BLaER1 (cell line): ENCODE measurements at regions not wholly inside any gene's neighbourhood (a gene's known extent, or its start where the extent isn't known, plus 50 kb on each side); places are given as distances from the start of the nearest gene placed in this dataset.
A peak's percentile ranks its signal among the peaks of the same experiment; 100 is the strongest.

ENCODE experiments used
- H3K27ac ChIP-seq: shearing (Covaris generic); formaldehyde crosslinking; 2 replicates; pipeline ENCODE4 v1.8.1; 2022
- H3K27me3 ChIP-seq: shearing (Covaris generic); formaldehyde crosslinking; 2 replicates; pipeline ENCODE4 v1.8.1; 2022
- H3K36me3 ChIP-seq: shearing (Covaris generic); formaldehyde crosslinking; 2 replicates; pipeline ENCODE4 v1.8.1; 2022
- H3K4me1 ChIP-seq: shearing (Covaris generic); formaldehyde crosslinking; 2 replicates; pipeline ENCODE4 v1.8.1; 2022
- H3K4me2 ChIP-seq: shearing (Covaris generic); formaldehyde crosslinking; 2 replicates; pipeline ENCODE4 v1.8.1; 2022
- H3K4me3 ChIP-seq: shearing (Covaris generic); formaldehyde crosslinking; 2 replicates; pipeline ENCODE4 v1.8.1; 2022
- H3K9ac ChIP-seq: shearing (Covaris generic); formaldehyde crosslinking; 2 replicates; pipeline ENCODE4 v1.8.1; 2022
- H3K9me3 ChIP-seq: shearing (Covaris generic); formaldehyde crosslinking; 2 replicates; pipeline ENCODE4 v1.8.1; 2022
- H4K20me1 ChIP-seq: shearing (Covaris generic); formaldehyde crosslinking; 2 replicates; pipeline ENCODE4 v1.8.1; 2022
- Cebpa-rat ChIP-seq: shearing (Covaris generic); IDR thresholded peaks from 2 replicates; pipeline ENCODE4 v1.8.1; 2022

GRCh38 chr6:26173836-26174145 is 86.6 kb downstream of the HFE start:
- TF ChIP-seq Cebpa-rat, result no peak
- Histone ChIP-seq H3K4me3 (peak overlapping the region; percentile 77), H3K9ac (peak overlapping the region; percentile 94)

DNA sequence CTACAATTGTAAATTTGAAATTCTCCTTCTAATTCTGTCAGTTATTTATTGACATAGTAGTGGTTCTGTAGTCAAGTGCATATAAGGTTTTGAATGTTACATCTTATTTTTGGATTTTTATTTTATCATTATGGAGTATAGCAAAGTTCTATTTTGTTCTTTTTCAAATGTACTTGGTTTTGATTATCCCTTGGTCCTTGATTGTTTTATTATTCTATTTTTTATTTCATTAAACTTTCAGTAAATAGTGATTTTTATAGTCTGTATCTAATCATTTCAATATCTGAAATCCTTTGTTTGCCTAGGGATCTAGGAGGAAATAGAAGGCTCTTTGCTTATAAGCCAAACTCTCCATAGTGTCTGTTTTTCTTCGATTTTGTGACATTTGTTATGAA is 87.8 kb downstream of the HFE start:
- Histone ChIP-seq H3K4me1 (peaks cover 43% of the 10 kb centered on the region), H3K4me2 (no peak overlapping the region), H4K20me1 (no peaks in the 10 kb centered on the region; the same call in 1 of the 2 replicates), H3K36me3 (no peaks in the 10 kb centered on the region), H3K9ac (no peak overlapping the region), H3K4me3 (no peak overlapping the region), H3K9me3 (no peaks in the 10 kb centered on the region), H3K27me3 (no peaks in the 10 kb centered on the region), H3K27ac (no peak overlapping the region)
- TF ChIP-seq Cebpa-rat, result no peak

More at GRCh38 chr6:26173836-26174145, 86.6 kb downstream of the HFE start:
- peak overlapping the region; percentile 95; the same call in 1 of the 2 replicates for H3K27ac ChIP-seq
- peak overlapping the region; percentile 77 for H3K4me2 ChIP-seq
- H3K27me3 ChIP-seq, result no peaks in the 10 kb centered on the region
- H3K36me3 ChIP-seq, result no peaks in the 10 kb centered on the region
- H4K20me1 ChIP-seq, result no peaks in the 10 kb centered on the region; the same call in 1 of the 2 replicates
- no peaks in the 10 kb centered on the region for H3K9me3 ChIP-seq
- H3K4me1 ChIP-seq, result peaks cover 49% of the 10 kb centered on the region

DNA sequence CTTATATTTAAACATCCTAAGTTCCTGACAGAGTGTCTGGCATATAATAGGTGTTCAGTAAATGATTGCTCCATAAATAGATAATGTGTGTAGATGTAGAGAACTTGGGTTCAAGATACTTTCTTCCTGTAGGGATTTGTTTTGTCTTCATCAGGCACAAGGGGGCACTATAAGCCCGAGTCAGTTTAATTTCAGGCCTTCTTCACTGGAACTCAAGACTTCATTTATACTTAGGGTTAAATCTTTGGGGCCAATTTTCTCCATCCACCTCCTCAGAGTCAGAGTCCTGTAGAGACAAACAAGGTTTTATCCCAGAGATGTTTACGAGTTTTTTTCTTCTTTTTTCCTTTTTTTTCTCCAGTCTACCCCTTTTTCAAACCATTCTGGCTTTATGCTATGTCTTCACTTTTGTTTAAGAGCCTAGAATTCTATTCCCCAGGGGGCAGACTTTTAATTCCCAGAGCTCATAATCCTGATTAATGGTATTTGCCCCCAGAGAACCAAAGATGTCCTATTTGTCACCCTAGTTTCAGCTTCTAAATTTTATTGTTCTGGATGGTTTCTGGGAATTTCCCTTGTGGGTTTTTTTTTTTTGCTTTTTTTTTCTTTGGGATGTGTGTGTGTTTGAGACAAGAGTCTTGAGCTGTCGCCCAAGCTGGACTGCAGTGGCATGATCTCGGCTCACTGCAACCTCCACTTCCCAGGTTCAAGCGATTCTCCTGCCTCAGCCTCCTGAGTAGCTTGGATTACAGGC is 88.4 kb downstream of the HFE start:
- no peak for TF ChIP-seq Cebpa-rat
- no peak overlapping the region for H3K4me2 ChIP-seq
- no peak overlapping the region for H3K4me3 ChIP-seq
- peaks cover 37% of the 10 kb centered on the region for H3K4me1 ChIP-seq
- H3K27me3 ChIP-seq, result no peaks in the 10 kb centered on the region
- H3K27ac ChIP-seq, result no peak overlapping the region
- H4K20me1 ChIP-seq, result no peaks in the 10 kb centered on the region; the same call in 1 of the 2 replicates
- no peak overlapping the region for H3K9ac ChIP-seq
- H3K9me3 ChIP-seq, result no peaks in the 10 kb centered on the region
- H3K36me3 ChIP-seq, result no peaks in the 10 kb centered on the region

- no peak overlapping the region for H3K9ac ChIP-seq
- H3K4me1 ChIP-seq, result peaks cover 20% of the 10 kb centered on the region
- peaks cover 8% of the 10 kb centered on the region; the same call in 1 of the 2 replicates for H4K20me1 ChIP-seq
- H3K4me3 ChIP-seq, result no peak overlapping the region
- H3K27me3 ChIP-seq, result peaks cover 22% of the 10 kb centered on the region
- TF ChIP-seq Cebpa-rat, result no peak
- H3K27ac ChIP-seq, result no peak overlapping the region
- no peak overlapping the region for H3K4me2 ChIP-seq
- peaks cover 24% of the 10 kb centered on the region for H3K9me3 ChIP-seq
- H3K36me3 ChIP-seq, result no peaks in the 10 kb centered on the region
Measured at GRCh38 chr6:26179675-26180074, 92.4 kb downstream of the HFE start.

DNA sequence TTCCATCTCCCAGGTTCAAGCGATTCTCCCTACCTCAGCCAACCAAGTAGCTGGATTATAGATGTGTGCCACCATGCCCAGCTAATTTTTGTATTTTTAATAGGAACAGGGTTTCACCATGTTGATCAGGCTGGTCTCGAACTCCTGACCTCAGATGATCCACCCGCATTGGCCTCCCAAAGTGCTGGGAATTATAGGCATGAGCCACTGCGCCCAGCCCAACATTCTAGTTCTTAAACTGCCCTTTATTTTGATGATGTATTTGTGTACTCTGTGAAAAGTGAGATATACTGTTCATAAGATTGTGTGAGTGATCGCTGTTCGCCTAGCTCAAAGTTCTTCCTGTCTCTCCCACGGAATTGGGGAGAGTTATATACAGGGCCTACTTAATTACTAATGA is 93.1 kb downstream of the HFE start:
- peaks cover 13% of the 10 kb centered on the region for H3K4me1 ChIP-seq
- no peak overlapping the region for H3K9ac ChIP-seq
- peaks cover 24% of the 10 kb centered on the region for H3K9me3 ChIP-seq
- no peak overlapping the region for H3K27ac ChIP-seq
- no peak overlapping the region for H3K4me3 ChIP-seq
- no peak for TF ChIP-seq Cebpa-rat
- no peak overlapping the region for H3K4me2 ChIP-seq
- peaks cover 28% of the 10 kb centered on the region for H3K27me3 ChIP-seq
- peaks cover 8% of the 10 kb centered on the region; the same call in 1 of the 2 replicates for H4K20me1 ChIP-seq
- H3K36me3 ChIP-seq, result no peaks in the 10 kb centered on the region

GRCh38 chr6:26183237-26183580 is 96.0 kb downstream of the HFE start:
- peaks cover 40% of the 10 kb centered on the region for H3K27me3 ChIP-seq
- H4K20me1 ChIP-seq, result peaks cover 8% of the 10 kb centered on the region; the same call in 1 of the 2 replicates
- TF ChIP-seq Cebpa-rat, result no peak
- no peaks in the 10 kb centered on the region for H3K36me3 ChIP-seq
- H3K27ac ChIP-seq, result no peak overlapping the region
- peaks cover 10% of the 10 kb centered on the region; the same call in 1 of the 2 replicates for H3K4me1 ChIP-seq
- H3K4me2 ChIP-seq, result peak overlapping the region; percentile 65
- peak overlapping the region; percentile 59; the same call in 1 of the 2 replicates for H3K4me3 ChIP-seq
- peaks cover 24% of the 10 kb centered on the region for H3K9me3 ChIP-seq
- H3K9ac ChIP-seq, result no peak overlapping the region

DNA sequence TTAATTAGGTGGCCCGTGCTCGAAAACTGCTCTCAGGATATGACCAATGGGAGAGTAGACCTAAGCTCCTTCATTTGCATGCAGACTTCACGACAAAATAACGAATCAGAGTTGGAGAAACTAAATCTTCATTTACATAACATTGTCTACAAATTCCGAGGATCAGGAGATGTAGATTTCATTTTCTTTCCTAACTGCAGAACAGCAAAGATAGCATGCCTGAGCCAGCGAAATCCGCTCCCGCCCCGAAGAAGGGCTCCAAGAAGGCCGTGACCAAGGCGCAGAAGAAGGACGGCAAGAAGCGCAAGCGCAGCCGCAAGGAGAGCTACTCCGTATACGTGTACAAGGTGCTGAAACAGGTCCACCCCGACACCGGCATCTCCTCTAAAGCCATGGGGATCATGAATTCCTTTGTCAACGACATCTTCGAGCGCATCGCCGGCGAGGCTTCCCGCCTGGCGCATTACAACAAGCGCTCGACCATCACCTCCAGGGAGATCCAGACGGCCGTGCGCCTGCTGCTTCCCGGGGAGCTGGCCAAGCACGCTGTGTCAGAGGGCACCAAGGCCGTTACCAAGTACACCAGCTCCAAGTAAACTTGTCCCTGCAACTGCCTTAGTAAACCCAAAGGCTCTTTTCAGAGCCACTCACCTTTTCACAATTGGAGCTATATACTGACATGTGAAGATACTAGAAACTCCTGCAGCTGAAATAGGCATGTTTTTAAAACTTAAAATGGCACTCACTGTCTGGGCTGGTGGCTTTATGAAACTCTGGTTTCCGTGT is 96.5 kb downstream of the HFE start:
- H3K4me3 ChIP-seq, result peak overlapping the region; percentile 59
- peaks cover 46% of the 10 kb centered on the region for H3K27me3 ChIP-seq
- peaks cover 16% of the 10 kb centered on the region for H3K4me1 ChIP-seq
- peaks cover 24% of the 10 kb centered on the region for H3K9me3 ChIP-seq
- H4K20me1 ChIP-seq, result peaks cover 8% of the 10 kb centered on the region; the same call in 1 of the 2 replicates
- H3K4me2 ChIP-seq, result peak overlapping the region; percentile 65
- no peak for TF ChIP-seq Cebpa-rat
- H3K36me3 ChIP-seq, result no peaks in the 10 kb centered on the region
- H3K27ac ChIP-seq, result no peak overlapping the region
- peak overlapping the region; percentile 33; the same call in 1 of the 2 replicates for H3K9ac ChIP-seq

GRCh38 chr6:26184367-26184891 is 97.2 kb downstream of the HFE start:
- Histone ChIP-seq H3K27me3 (peaks cover 47% of the 10 kb centered on the region), H3K36me3 (no peaks in the 10 kb centered on the region), H3K4me3 (peak overlapping the region; percentile 59), H3K4me1 (peaks cover 22% of the 10 kb centered on the region), H3K27ac (no peak overlapping the region), H3K9ac (no peak overlapping the region), H3K9me3 (peaks cover 24% of the 10 kb centered on the region), H3K4me2 (peak overlapping the region; percentile 65), H4K20me1 (peaks cover 8% of the 10 kb centered on the region; the same call in 1 of the 2 replicates)
- TF ChIP-seq Cebpa-rat, result no peak

DNA sequence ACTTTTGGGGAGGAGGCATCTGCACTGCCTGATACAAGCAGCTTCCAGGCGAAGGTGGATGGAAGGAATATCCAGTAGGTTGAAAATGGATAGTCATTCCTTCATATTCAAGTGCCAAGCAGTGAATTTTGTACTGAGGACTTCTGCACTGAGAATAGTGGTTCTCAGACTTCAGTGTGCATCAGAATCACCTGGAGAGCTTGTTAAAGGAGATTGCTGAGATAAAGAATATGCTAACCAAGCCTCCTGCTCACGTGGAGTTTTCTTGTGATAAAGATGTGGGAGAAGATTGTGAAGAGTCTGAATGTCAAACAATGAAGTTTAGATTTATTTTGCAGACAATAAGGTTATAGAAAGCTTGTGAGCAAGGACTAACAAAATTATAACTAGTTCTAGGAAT is 97.8 kb downstream of the HFE start:
- peaks cover 8% of the 10 kb centered on the region; the same call in 1 of the 2 replicates for H4K20me1 ChIP-seq
- H3K27me3 ChIP-seq, result peaks cover 47% of the 10 kb centered on the region
- H3K27ac ChIP-seq, result no peak overlapping the region
- peaks cover 28% of the 10 kb centered on the region for H3K4me1 ChIP-seq
- no peak overlapping the region for H3K4me3 ChIP-seq
- TF ChIP-seq Cebpa-rat, result no peak
- no peaks in the 10 kb centered on the region for H3K36me3 ChIP-seq
- peaks cover 24% of the 10 kb centered on the region for H3K9me3 ChIP-seq
- H3K9ac ChIP-seq, result no peak overlapping the region
- no peak overlapping the region for H3K4me2 ChIP-seq

GRCh38 chr6:26185802-26186201 is 98.6 kb downstream of the HFE start:
- Histone ChIP-seq H4K20me1 (peaks cover 8% of the 10 kb centered on the region; the same call in 1 of the 2 replicates), H3K36me3 (no peaks in the 10 kb centered on the region), H3K4me3 (no peak overlapping the region), H3K4me2 (no peak overlapping the region), H3K9me3 (peaks cover 24% of the 10 kb centered on the region), H3K27me3 (peaks cover 47% of the 10 kb centered on the region), H3K27ac (no peak overlapping the region), H3K4me1 (peaks cover 31% of the 10 kb centered on the region), H3K9ac (no peak overlapping the region)
- no peak for TF ChIP-seq Cebpa-rat
